Stimulated activated CD8-positive, alpha-beta memory T cell treated with anti-CD3 and anti-CD28 coated beads, Interleukin-7, amount 100 ng/mL, for 48 hours (primary cell): ENCODE measurements at regions not wholly inside any gene's neighbourhood (a gene's known extent, or its start where the extent isn't known, plus 50 kb on each side); places are given as distances from the start of the nearest gene placed in this dataset.

ENCODE experiments used
- DNase-seq, 2 donors: peaks; one replicate each; pipeline ENCODE4 v3.0.0-alpha.2; 2020; ENCODE audit warnings: low read depth in 1 of 2; ENCODE audit errors: extremely low read depth in 1 of 2

GRCh38 chr18:78914249-78914935, 65.2 kb upstream of the SALL3 start:
- no peak for DNase-seq

- DNase-seq, result no peak
These were observed 64.1 kb upstream of the SALL3 start for GRCh38 chr18:78915446-78916008.

GRCh38 chr18:78918707-78919106, 60.9 kb upstream of the SALL3 start:
- no peak for DNase-seq

- DNase-seq, result no peak
These were observed 59.7 kb upstream of the SALL3 start for GRCh38 chr18:78919956-78920355.

GRCh38 chr18:78920456-78921138, 59.0 kb upstream of the SALL3 start:
- no peak for DNase-seq

- DNase-seq, result no peak
These were observed 56.8 kb upstream of the SALL3 start for GRCh38 chr18:78922856-78923255.

GRCh38 chr18:78924301-78924700, 55.3 kb upstream of the SALL3 start:
- no peak for DNase-seq

- DNase-seq, result no peak
These were observed 54.7 kb upstream of the SALL3 start for GRCh38 chr18:78924786-78925540.

GRCh38 chr18:78925557-78926242, 53.9 kb upstream of the SALL3 start:
- no peak for DNase-seq

- DNase-seq, result no peak
These were observed 53.4 kb upstream of the SALL3 start for GRCh38 chr18:78926243-78926615.

GRCh38 chr18:78927156-78927555, 52.5 kb upstream of the SALL3 start:
- no peak for DNase-seq

GRCh38 chr18:78927616-78928015, 52.0 kb upstream of the SALL3 start:
- no peak for DNase-seq

- no peak for DNase-seq
These were observed 51.5 kb upstream of the SALL3 start for GRCh38 chr18:78928076-78928475.

- no peak for DNase-seq
These were observed 50.1 kb upstream of the SALL3 start for GRCh38 chr18:78929516-78929915.
